H1 (cell line): ENCODE measurements at regions not wholly inside any gene's neighbourhood (a gene's known extent, or its start where the extent isn't known, plus 50 kb on each side); places are given as distances from the start of the nearest gene placed in this dataset.

ENCODE experiments used
- CTCF ChIA-PET: fragments of 300-600 bp; sonication (Branson Sonifier 250); formaldehyde crosslinking; loops from one replicate; lab custom pipeline; 2021; ENCODE audit not compliant: partially characterized antibody; lab: Charles Lee
- POLR2A ChIA-PET: fragments of 300-600 bp; sonication (Branson Sonifier 250); formaldehyde crosslinking; loops from one replicate; lab custom pipeline; 2021; ENCODE audit warnings: inconsistent platforms; ENCODE audit not compliant: partially characterized antibody; lab: Charles Lee
- DNase-seq, 2 experiments: peaks; one replicate each; pipeline versions ENCODE4 v3.0.0 to v3.0.0-alpha.2; 2010 to 2022; ENCODE audit warnings: low spot score in 2 of 2, low read depth in 1 of 2, mixed read lengths in 1 of 2
- FAIRE-seq: peaks from 2 replicates; lab custom pipeline; 2011; peaks lifted over from hg19 to GRCh38; lab: Jason Lieb, UNC
- H2AFZ ChIP-seq: 2 replicates; pipeline ENCODE4 v1.8.1; 2012; ENCODE audit warnings: low read length, inconsistent platforms
- H2AK5ac ChIP-seq: 2 replicates; pipeline ENCODE4 v1.6.1; 2013; ENCODE audit warnings: low read depth, low read length
- H2BK120ac ChIP-seq: replicated peaks from 2 replicates; pipeline ENCODE3; 2013; ENCODE audit warnings: low read depth, low read length, inconsistent platforms
- H2BK12ac ChIP-seq: 2 replicates; pipeline ENCODE4 v1.6.1; 2013; ENCODE audit warnings: low read depth, low read length
- H2BK15ac ChIP-seq: 2 replicates; pipeline ENCODE4 v1.6.1; 2013; ENCODE audit warnings: low read length
- H2BK20ac ChIP-seq: 2 replicates; pipeline ENCODE4 v1.6.1; 2013; ENCODE audit warnings: low read length
- H2BK5ac ChIP-seq: 2 replicates; pipeline ENCODE4 v1.6.1; 2013; ENCODE audit warnings: low read depth, low read length
- H3K14ac ChIP-seq: 2 replicates; pipeline ENCODE4 v1.6.1; 2013; ENCODE audit warnings: inconsistent platforms; ENCODE audit not compliant: insufficient read length
- H3K18ac ChIP-seq: 2 replicates; pipeline ENCODE4 v1.6.1; 2013; ENCODE audit warnings: low read length; ENCODE audit errors: extremely low read depth
- H3K23ac ChIP-seq: 2 replicates; pipeline ENCODE4 v1.6.1; 2013; ENCODE audit warnings: inconsistent platforms; ENCODE audit not compliant: insufficient read length
- H3K23me2 ChIP-seq: 2 replicates; pipeline ENCODE4 v1.6.1; 2013; ENCODE audit warnings: low read depth, low read length
- H3K27ac ChIP-seq: 2 replicates; pipeline ENCODE4 v1.6.1; 2011; ENCODE audit warnings: low read depth, low read length, inconsistent platforms
- H3K27me3 ChIP-seq, 4 experiments: replicated peaks in 1 of 4; 1 replicate in 1 of 4; 2 replicates in 3 of 4; pipeline versions ENCODE4 v1.6.1 to v1.8.1; 2011 to 2013; ENCODE audit warnings: low read length in 3 of 4, mild to moderate bottlenecking in 3 of 4, inconsistent platforms in 2 of 4, mixed read lengths in 2 of 4, moderate library complexity in 1 of 4; ENCODE audit not compliant: control insufficient read depth in 3 of 4, insufficient read depth in 3 of 4; ENCODE audit errors: extremely low read depth in 1 of 4
- H3K36me3 ChIP-seq, 4 experiments: 2 replicates each; pipeline versions ENCODE4 v1.6.1 to v1.8.1; 2011 to 2013; ENCODE audit warnings: mild to moderate bottlenecking in 4 of 4, low read length in 3 of 4, moderate library complexity in 2 of 4, control low read depth in 1 of 4, inconsistent platforms in 1 of 4; ENCODE audit not compliant: insufficient read depth in 4 of 4, control insufficient read depth in 2 of 4
- H3K4ac ChIP-seq: replicated peaks from 2 replicates; pipeline ENCODE3; 2013; ENCODE audit warnings: low read length, low read depth, mixed read lengths, inconsistent platforms; ENCODE audit not compliant: insufficient read length
- H3K4me1 ChIP-seq, 4 experiments: replicated peaks in 1 of 4; 1 replicate in 1 of 4; 2 replicates in 3 of 4; pipeline versions ENCODE4 v1.6.1 to v1.8.1; 2011 to 2013; ENCODE audit warnings: low read length in 3 of 4, inconsistent platforms in 2 of 4, mixed read lengths in 1 of 4; ENCODE audit not compliant: insufficient read depth in 4 of 4, control insufficient read depth in 3 of 4
- H3K4me2 ChIP-seq, 2 experiments: 2 replicates each; pipeline versions ENCODE4 v1.6.1 to v1.8.1; 2011 to 2013; ENCODE audit warnings: low read depth in 2 of 2, low read length in 2 of 2, control low read depth in 1 of 2, inconsistent platforms in 1 of 2, mild to moderate bottlenecking in 1 of 2; ENCODE audit not compliant: insufficient read depth in 1 of 2
- H3K4me3 ChIP-seq, 4 experiments: fragments of 200-600, 300-600 bp in 1 of 4; sonication (generic), shearing (Covaris generic), sonication (Bioruptor Twin) in 1 of 4; 2 replicates each; pipeline versions ENCODE4 v1.5.1 to v1.8.1; 2011 to 2016; ENCODE audit warnings: low read length in 4 of 4, low read depth in 3 of 4, control low read depth in 2 of 4, inconsistent platforms in 2 of 4, mild to moderate bottlenecking in 2 of 4, mixed read lengths in 1 of 4, moderate library complexity in 1 of 4; ENCODE audit not compliant: insufficient read depth in 2 of 4; ENCODE audit errors: extremely low read depth in 1 of 4
- H3K56ac ChIP-seq: replicated peaks from 2 replicates; pipeline ENCODE3; 2013; ENCODE audit warnings: low read depth, mild to moderate bottlenecking, mixed read lengths, low read length, inconsistent platforms; ENCODE audit not compliant: insufficient read length
- H3K79me1 ChIP-seq: 2 replicates; pipeline ENCODE4 v1.6.1; 2013; ENCODE audit warnings: low read depth, low read length, control low read depth
- H3K79me2 ChIP-seq, 2 experiments: 2 replicates each; pipeline versions ENCODE4 v1.6.1 to v1.8.1; 2012 to 2013; ENCODE audit warnings: low read length in 2 of 2, mild to moderate bottlenecking in 2 of 2, inconsistent platforms in 1 of 2; ENCODE audit not compliant: insufficient read depth in 2 of 2, control insufficient read depth in 1 of 2
- H3K9ac ChIP-seq, 4 experiments: replicated peaks in 1 of 4; 1 replicate in 1 of 4; 2 replicates in 3 of 4; pipeline versions ENCODE4 v1.6.1 to v1.8.1; 2011 to 2013; ENCODE audit warnings: low read depth in 3 of 4, low read length in 3 of 4, control low read depth in 2 of 4, mild to moderate bottlenecking in 2 of 4, moderate library complexity in 2 of 4, inconsistent platforms in 1 of 4; ENCODE audit errors: extremely low read depth in 1 of 4
- H3K9me3 ChIP-seq, 2 experiments: 2 replicates each; pipeline versions ENCODE4 v1.6.1 to v1.8.1; 2012 to 2013; ENCODE audit warnings: mild to moderate bottlenecking in 2 of 2, moderate library complexity in 2 of 2, control low read depth in 1 of 2, inconsistent platforms in 1 of 2, low read depth in 1 of 2, low read length in 1 of 2, mixed read lengths in 1 of 2; ENCODE audit not compliant: insufficient read depth in 2 of 2
- H4K20me1 ChIP-seq, 2 experiments: replicated peaks in 1 of 2; 2 replicates each; pipeline versions ENCODE3 to v1.8.1; 2011 to 2013; ENCODE audit warnings: inconsistent platforms in 2 of 2, low read length in 2 of 2, mild to moderate bottlenecking in 1 of 2; ENCODE audit not compliant: insufficient read depth in 2 of 2, control insufficient read depth in 1 of 2
- H4K5ac ChIP-seq: 2 replicates; pipeline ENCODE4 v1.6.1; 2013; ENCODE audit warnings: low read length, low read depth, mixed read lengths, inconsistent platforms; ENCODE audit not compliant: insufficient read length
- H4K8ac ChIP-seq: 2 replicates; pipeline ENCODE4 v1.8.0; 2013; ENCODE audit warnings: mild to moderate bottlenecking, moderate library complexity, low read length, inconsistent platforms; ENCODE audit not compliant: insufficient read depth; ENCODE audit errors: extremely low read depth
- H4K91ac ChIP-seq: replicated peaks from 2 replicates; pipeline ENCODE3; 2013; ENCODE audit warnings: low read length, mixed read lengths, inconsistent platforms; ENCODE audit not compliant: insufficient read length
- JUND ChIP-seq: IDR thresholded peaks from 2 replicates; pipeline ENCODE4 v1.6.1; 2011; ENCODE audit warnings: mild to moderate bottlenecking, improper control_type of control experiment, low read length
- TEAD4 ChIP-seq: IDR thresholded peaks from 2 replicates; pipeline ENCODE4 v1.6.1; 2012; ENCODE audit warnings: low read depth, low read length, inconsistent platforms, mixed read lengths
- WGBS, 2 experiments: shearing (Covaris generic) in 1 of 2; methylation state at CpG; one replicate each; pipeline versions ENCODE4 v1.1.6 to v1.1.7; 2013 to 2015; ENCODE audit warnings: low lambda C conversion rate in 2 of 2, mixed read lengths in 2 of 2, inconsistent platforms in 1 of 2, low coverage in 1 of 2, missing lambda C conversion rate in 1 of 2; ENCODE audit not compliant: insufficient replicate concordance in 2 of 2, insufficient coverage in 1 of 2, insufficient read length in 1 of 2; ENCODE audit errors: extremely low coverage in 1 of 2, missing lambda C conversion rate in 1 of 2; 5-methylcytosine and 5-hydroxymethylcytosine counted together

DNA sequence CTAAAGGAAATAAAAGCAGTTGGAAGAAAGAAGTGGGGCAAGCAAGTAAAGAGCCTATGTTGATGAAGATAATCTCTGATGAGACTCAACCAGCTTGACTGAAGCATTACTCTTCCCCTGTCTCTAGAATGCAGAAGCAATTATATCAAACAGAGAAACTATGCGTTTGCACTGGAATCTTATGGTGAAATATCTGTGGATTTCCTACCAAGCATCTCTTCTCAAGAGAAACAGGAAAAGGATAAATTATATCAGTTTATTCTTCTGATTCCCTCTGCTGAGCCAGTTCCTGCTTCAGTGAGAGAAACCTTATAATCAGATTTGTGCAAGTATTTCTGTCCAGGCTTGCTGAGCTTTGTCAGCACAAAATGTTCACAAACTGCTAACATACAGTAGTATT, 316.7 kb upstream of the SLC7A11 start:
- H2BK5ac ChIP-seq: no peak overlapping the region
- no peak overlapping the region for H4K5ac ChIP-seq
- no peak overlapping the region for H3K14ac ChIP-seq
- no peak overlapping the region for H2BK120ac ChIP-seq
- no peak overlapping the region for H4K8ac ChIP-seq
- H2BK20ac ChIP-seq: no peak overlapping the region
- H3K4me2 ChIP-seq: no peak overlapping the region
- no peak overlapping the region for H2BK15ac ChIP-seq
- no peaks in the 10 kb centered on the region for H3K27me3 ChIP-seq
- H3K23ac ChIP-seq: no peak overlapping the region
- H2BK12ac ChIP-seq: no peak overlapping the region
- H3K79me2 ChIP-seq: no peaks in the 10 kb centered on the region
- WGBS, 2 experiments: 100% methylated on average over 1 of the region's 1 CpG; no CpG with 5 or more reads in 1 of the 2 experiments
- no peaks in the 10 kb centered on the region; a peak in 1 of 4 replicates for H3K9me3 ChIP-seq
- H3K79me1 ChIP-seq: no peaks in the 10 kb centered on the region
- TF ChIP-seq JUND (no peak), TEAD4 (no peak)
- TF ChIP-seq, all 59 proteins: peak for 0
- Histone ChIP-seq H3K23me2 (no peaks in the 10 kb centered on the region), H2AFZ (no peak overlapping the region), H3K4ac (no peak overlapping the region), H4K20me1 (no peaks in the 10 kb centered on the region), H3K56ac (no peak overlapping the region), H4K91ac (no peak overlapping the region), H3K27ac (no peak overlapping the region), H3K4me3 (no peak overlapping the region), H3K9ac (no peak overlapping the region), H2AK5ac (no peak overlapping the region), H3K36me3 (no peaks in the 10 kb centered on the region), H3K18ac (no peak overlapping the region), H3K4me1 (peaks cover 0 to 4% (median 0%) of the 10 kb centered on the region in 4 experiments; a peak in 1 of 7 replicates)
- CTCF ChIA-PET: interaction anchor here (0.8 to 5.6 kb wide), 8 partner anchors 10 to 739 kb away, joined by 4 to 77 read pairs (median 8); no protein-coding TSS in a partner anchor
- DNase-seq: no peak
- POLR2A ChIA-PET: no interaction called here
- no peak for FAIRE-seq
